GM23338 (cell line): ENCODE measurements at regions not wholly inside any gene's neighbourhood (a gene's known extent, or its start where the extent isn't known, plus 50 kb on each side); places are given as distances from the start of the nearest gene placed in this dataset.
A peak's percentile ranks its signal among the peaks of the same experiment; 100 is the strongest.

Source experiments
- ATAC-seq: fragments of 200-7000 bp; cut with Tn5 transposase; 3 replicates; pipeline ENCODE4 v1.9.1; 2020
- DNase-seq: peaks from one replicate; pipeline ENCODE4 v3.0.0-alpha.2; 2015; ENCODE audit warnings: low spot score
- H2AFZ ChIP-seq: fragments of 200-600 bp; sonication (generic); 2 replicates; pipeline ENCODE4 v1.8.0; 2016; ENCODE audit warnings: antibody characterized with exemption, mild to moderate bottlenecking, moderate library complexity
- H3F3A ChIP-seq: fragments of 200-600 bp; sonication (generic); replicated peaks from 2 replicates; pipeline ENCODE4 v1.8.0; 2017; ENCODE audit warnings: antibody characterized with exemption, mixed run types, low read depth
- H3K27ac ChIP-seq: fragments of 200-600 bp; sonication (generic); 2 replicates; pipeline ENCODE4 v1.6.1; 2016; ENCODE audit warnings: low read depth
- H3K27me3 ChIP-seq: fragments of 200-600 bp; sonication (generic); 2 replicates; pipeline ENCODE4 v1.8.0; 2016; ENCODE audit warnings: mild to moderate bottlenecking, mixed run types, moderate library complexity; ENCODE audit not compliant: insufficient read depth
- H3K36me3 ChIP-seq: fragments of 200-600 bp; sonication (generic); 2 replicates; pipeline ENCODE4 v1.8.0; 2016; ENCODE audit warnings: mild to moderate bottlenecking; ENCODE audit not compliant: insufficient read depth
- H3K4me1 ChIP-seq: fragments of 200-600 bp; sonication (generic); 2 replicates; pipeline ENCODE4 v1.8.0; 2016; ENCODE audit warnings: mild to moderate bottlenecking, moderate library complexity; ENCODE audit not compliant: insufficient read depth
- H3K4me2 ChIP-seq: fragments of 200-600 bp; sonication (generic); 2 replicates; pipeline ENCODE4 v1.7.1; 2017; ENCODE audit warnings: mixed run types
- H3K4me3 ChIP-seq: fragments of 200-600 bp; sonication (generic); 2 replicates; pipeline ENCODE4 v1.6.1; 2016; ENCODE audit warnings: mixed run types
- H3K79me2 ChIP-seq: fragments of 200-600 bp; sonication (generic); replicated peaks from 2 replicates; pipeline ENCODE4 v1.8.0; 2017; ENCODE audit warnings: mild to moderate bottlenecking; ENCODE audit not compliant: insufficient read depth
- H3K9me2 ChIP-seq: fragments of 200-600 bp; sonication (generic); 2 replicates; pipeline ENCODE4 v1.8.0; 2017; ENCODE audit not compliant: insufficient read depth
- H4K20me1 ChIP-seq: fragments of 200-600 bp; sonication (generic); replicated peaks from 2 replicates; pipeline ENCODE4 v1.8.0; 2017; ENCODE audit warnings: mild to moderate bottlenecking; ENCODE audit not compliant: insufficient read depth
- H3K27ac Mint-ChIP-seq: 2 replicates; pipeline ENCODE4 v1.8.0; 2020; ENCODE audit warnings: inconsistent platforms, mild to moderate bottlenecking, moderate library complexity, mixed read lengths
- H3K27me3 Mint-ChIP-seq: 3 replicates; pipeline ENCODE4 v1.8.0; 2022; ENCODE audit warnings: low read depth, mild to moderate bottlenecking, moderate library complexity, mixed read lengths, inconsistent platforms; ENCODE audit not compliant: insufficient read depth, poor library complexity
- H3K36me3 Mint-ChIP-seq: 3 replicates; pipeline ENCODE4 v1.8.0; 2021; ENCODE audit warnings: low read depth, mild to moderate bottlenecking, inconsistent platforms, moderate library complexity, mixed read lengths
- H3K4me1 Mint-ChIP-seq: 3 replicates; pipeline ENCODE4 v1.8.0; 2020; ENCODE audit warnings: mild to moderate bottlenecking, inconsistent platforms, mixed read lengths
- H3K4me3 Mint-ChIP-seq: 3 replicates; pipeline ENCODE4 v1.8.0; 2021; ENCODE audit warnings: moderate library complexity, mild to moderate bottlenecking, inconsistent platforms, mixed read lengths
- H3K9me3 Mint-ChIP-seq: 3 replicates; pipeline ENCODE4 v1.8.0; 2020; ENCODE audit warnings: moderate library complexity, mild to moderate bottlenecking, inconsistent platforms, mixed read lengths
- CREB1 ChIP-seq: fragments of 250-450 bp; sonication (Bioruptor Pico); IDR thresholded peaks from 2 replicates; pipeline ENCODE4 v1.5.0; 2020; ENCODE audit warnings: low read depth, mild to moderate bottlenecking, moderate library complexity
- EZH2 ChIP-seq: fragments of 200-600 bp; sonication (generic); IDR thresholded peaks from one replicate; pipeline ENCODE4 v1.8.0; 2017; ENCODE audit warnings: antibody characterized with exemption, mild to moderate bottlenecking, low read depth; ENCODE audit not compliant: unreplicated experiment
- EZH2phosphoT487 ChIP-seq: fragments of 200-600 bp; sonication (generic); IDR thresholded peaks from one replicate; pipeline ENCODE4 v1.8.1; 2018; ENCODE audit warnings: antibody characterized with exemption; ENCODE audit not compliant: unreplicated experiment
- JUNB ChIP-seq: IDR thresholded peaks from one replicate; pipeline ENCODE4 v1.6.1; 2016; ENCODE audit warnings: antibody characterized with exemption; ENCODE audit not compliant: unreplicated experiment
- NANOG ChIP-seq: IDR thresholded peaks from 2 replicates; pipeline ENCODE4 v1.6.1; 2016; ENCODE audit warnings: antibody characterized with exemption, borderline replicate concordance
- POLR2AphosphoS5 ChIP-seq: IDR thresholded peaks from 2 replicates; pipeline ENCODE4 v1.6.1; 2016; ENCODE audit warnings: antibody characterized with exemption, low read depth
- REST ChIP-seq: IDR thresholded peaks from one replicate; pipeline ENCODE4 v1.6.1; 2018; ENCODE audit warnings: antibody characterized with exemption; ENCODE audit not compliant: unreplicated experiment
- STAT1 ChIP-seq: IDR thresholded peaks from one replicate; pipeline ENCODE4 v1.6.1; 2016; ENCODE audit warnings: antibody characterized with exemption; ENCODE audit not compliant: unreplicated experiment
- ZNF114 ChIP-seq: fragments of 250-450 bp; sonication (Bioruptor Pico); IDR thresholded peaks from 2 replicates; pipeline ENCODE4 v1.5.0; 2020; ENCODE audit warnings: mild to moderate bottlenecking, moderate library complexity
- ZNF331 ChIP-seq: fragments of 250-450 bp; sonication (Bioruptor Pico); IDR thresholded peaks from 2 replicates; pipeline ENCODE4 v1.5.0; 2020; ENCODE audit warnings: low read depth, mild to moderate bottlenecking, moderate library complexity
- ZNF462 ChIP-seq: fragments of 250-450 bp; sonication (Bioruptor Pico); IDR thresholded peaks from 2 replicates; pipeline ENCODE4 v1.5.0; 2020; ENCODE audit warnings: mild to moderate bottlenecking, moderate library complexity
- TF ChIP-seq, protein P1 (sequence below): IDR thresholded peaks from 2 replicates; pipeline ENCODE4 v1.6.1; 2016; ENCODE audit warnings: antibody characterized with exemption
- TF ChIP-seq, protein P2 (sequence below), 2 experiments: fragments of 200-600 bp in 1 of 2; sonication (generic) in 1 of 2; conservative IDR thresholded peaks; 2 replicates each; pipeline versions ENCODE4 v1.5.1 to v1.6.1; 2016 to 2017; ENCODE audit warnings: antibody characterized with exemption in 2 of 2, low read depth in 2 of 2, mild to moderate bottlenecking in 2 of 2, moderate library complexity in 1 of 2

GRCh38 chr2:7109533-7109885, 192.3 kb downstream of the RNF144A start:
- Histone ChIP-seq H3K4me1 (0 out of 2 replicates have a peak, but pooled peaks cover 6% of the 10 kb centered on the region), H2AFZ (0 out of 2 replicates have a peak overlapping the region, but pooled peaks have one; percentile 80), H4K20me1 (no peaks in the 10 kb centered on the region), H3K27me3 (no peaks in the 10 kb centered on the region), H3K27ac (no peak overlapping the region), H3K4me2 (no peak overlapping the region), H3K9me2 (0 out of 2 replicates have a peak, but pooled peaks cover 5% of the 10 kb centered on the region), H3K36me3 (no peaks in the 10 kb centered on the region), H3K4me3 (no peak overlapping the region), H3F3A (no peaks in the 10 kb centered on the region), H3K79me2 (no peaks in the 10 kb centered on the region)
- Mint-ChIP-seq H3K27me3 (no peaks in the 10 kb centered on the region), H3K36me3 (peaks cover under 1% of the 10 kb centered on the region; the same call in 2 of the 3 replicates), H3K4me1 (peaks cover 6% of the 10 kb centered on the region), H3K27ac (no peak overlapping the region), H3K4me3 (no peak overlapping the region), H3K9me3 (peaks cover 7% of the 10 kb centered on the region; the same call in 2 of the 3 replicates)
- ATAC-seq (no peak), DNase-seq (no peak)
- TF ChIP-seq ZNF462 (CRISPR knock-in tag) (no peak), NANOG (no peak), EZH2phosphoT487 (no peak), STAT1 (no peak), EZH2 (no peak), POLR2AphosphoS5 (no peak), CREB1 (CRISPR knock-in tag) (no peak), ZNF331 (CRISPR knock-in tag) (no peak), JUNB (no peak), ZNF114 (no peak), REST (no peak)
- TF ChIP-seq, protein P1, sequence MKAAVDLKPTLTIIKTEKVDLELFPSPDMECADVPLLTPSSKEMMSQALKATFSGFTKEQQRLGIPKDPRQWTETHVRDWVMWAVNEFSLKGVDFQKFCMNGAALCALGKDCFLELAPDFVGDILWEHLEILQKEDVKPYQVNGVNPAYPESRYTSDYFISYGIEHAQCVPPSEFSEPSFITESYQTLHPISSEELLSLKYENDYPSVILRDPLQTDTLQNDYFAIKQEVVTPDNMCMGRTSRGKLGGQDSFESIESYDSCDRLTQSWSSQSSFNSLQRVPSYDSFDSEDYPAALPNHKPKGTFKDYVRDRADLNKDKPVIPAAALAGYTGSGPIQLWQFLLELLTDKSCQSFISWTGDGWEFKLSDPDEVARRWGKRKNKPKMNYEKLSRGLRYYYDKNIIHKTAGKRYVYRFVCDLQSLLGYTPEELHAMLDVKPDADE, result no peak
- TF ChIP-seq, protein P2, sequence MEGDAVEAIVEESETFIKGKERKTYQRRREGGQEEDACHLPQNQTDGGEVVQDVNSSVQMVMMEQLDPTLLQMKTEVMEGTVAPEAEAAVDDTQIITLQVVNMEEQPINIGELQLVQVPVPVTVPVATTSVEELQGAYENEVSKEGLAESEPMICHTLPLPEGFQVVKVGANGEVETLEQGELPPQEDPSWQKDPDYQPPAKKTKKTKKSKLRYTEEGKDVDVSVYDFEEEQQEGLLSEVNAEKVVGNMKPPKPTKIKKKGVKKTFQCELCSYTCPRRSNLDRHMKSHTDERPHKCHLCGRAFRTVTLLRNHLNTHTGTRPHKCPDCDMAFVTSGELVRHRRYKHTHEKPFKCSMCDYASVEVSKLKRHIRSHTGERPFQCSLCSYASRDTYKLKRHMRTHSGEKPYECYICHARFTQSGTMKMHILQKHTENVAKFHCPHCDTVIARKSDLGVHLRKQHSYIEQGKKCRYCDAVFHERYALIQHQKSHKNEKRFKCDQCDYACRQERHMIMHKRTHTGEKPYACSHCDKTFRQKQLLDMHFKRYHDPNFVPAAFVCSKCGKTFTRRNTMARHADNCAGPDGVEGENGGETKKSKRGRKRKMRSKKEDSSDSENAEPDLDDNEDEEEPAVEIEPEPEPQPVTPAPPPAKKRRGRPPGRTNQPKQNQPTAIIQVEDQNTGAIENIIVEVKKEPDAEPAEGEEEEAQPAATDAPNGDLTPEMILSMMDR (conservative IDR thresholded peaks at IDR 0.05; ENCODE audit: low read depth in 2 of 2), result no peak
